Body of pancreas (tissue), 4 donors: ENCODE measurements at regions not wholly inside any gene's neighbourhood (a gene's known extent, or its start where the extent isn't known, plus 50 kb on each side); places are given as distances from the start of the nearest gene placed in this dataset.

ENCODE experiments used
- CTCF ChIP-seq, 7 experiments: fragments of 450-650 bp in 4 of 7; fragments of 200-600 bp in 3 of 7; sonication (generic) in 3 of 7; IDR thresholded peaks; one replicate each; pipeline ENCODE4 v1.5.1; 2016 to 2019; ENCODE audit warnings: antibody characterized with exemption in 7 of 7
- POLR2A ChIP-seq, 3 donors: fragments of 450-650 bp; IDR thresholded peaks; one replicate each; pipeline ENCODE4 v1.6.1; 2016; ENCODE audit warnings: antibody characterized with exemption in 3 of 3, mild to moderate bottlenecking in 2 of 3

DNA sequence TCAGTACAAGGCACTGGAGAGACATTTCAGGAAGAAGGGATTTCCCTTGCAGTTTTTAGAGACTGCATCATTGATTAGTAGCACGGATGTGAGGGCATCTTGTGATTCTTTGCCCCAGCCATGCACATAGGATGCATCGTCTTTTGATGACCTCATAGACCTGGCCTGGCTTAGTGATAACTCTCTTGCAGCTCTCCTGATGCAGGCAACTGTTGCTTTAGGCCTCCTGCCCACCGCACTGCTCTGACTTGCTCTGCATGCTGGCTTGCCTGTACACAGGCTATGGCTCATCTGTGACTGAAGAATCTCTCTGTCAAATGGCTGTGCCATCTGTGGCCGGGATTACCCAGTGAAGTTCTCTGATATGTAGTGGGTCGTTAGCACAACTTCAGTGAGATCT is 207.7 kb upstream of the PTCHD4 start:
- no peak for TF ChIP-seq CTCF (IDR thresholded peaks at IDR 0.05)
- no peak for TF ChIP-seq POLR2A (IDR thresholded peaks at IDR 0.05)
